HG02759 (cell line): ENCODE measurements at regions not wholly inside any gene's neighbourhood (a gene's known extent, or its start where the extent isn't known, plus 50 kb on each side); places are given as distances from the start of the nearest gene placed in this dataset.

ENCODE experiments used
- ATAC-seq: cut with Tn5 transposase; IDR thresholded peaks from one replicate; pipeline ENCODE4 v1.9.1; 2021; ENCODE audit warnings: mild to moderate bottlenecking, moderate library complexity; ENCODE audit not compliant: unreplicated experiment

GRCh38 chr20:11833825-11834224, 83.9 kb upstream of the BTBD3 start:
- ATAC-seq: no peak

- no peak for ATAC-seq
Observed at GRCh38 chr20:11838076-11838636, 79.5 kb upstream of the BTBD3 start.

- no peak for ATAC-seq
Observed at GRCh38 chr20:11841972-11842461, 75.7 kb upstream of the BTBD3 start.

- ATAC-seq: no peak
Observed at GRCh38 chr20:11843289-11843688, 74.4 kb upstream of the BTBD3 start.

GRCh38 chr20:11844691-11845090, 73.0 kb upstream of the BTBD3 start:
- ATAC-seq: no peak

- ATAC-seq: no peak
Observed at GRCh38 chr20:11845340-11845739, 72.4 kb upstream of the BTBD3 start.

- ATAC-seq: no peak
Observed at GRCh38 chr20:11846131-11846530, 71.6 kb upstream of the BTBD3 start.

- ATAC-seq: no peak
Observed at GRCh38 chr20:11847827-11848226, 69.9 kb upstream of the BTBD3 start.

- no peak for ATAC-seq
Observed at GRCh38 chr20:11849270-11849915, 68.3 kb upstream of the BTBD3 start.

GRCh38 chr20:11849976-11850670, 67.6 kb upstream of the BTBD3 start:
- ATAC-seq: no peak

- no peak for ATAC-seq
Observed at GRCh38 chr20:11850901-11851300, 66.8 kb upstream of the BTBD3 start.

GRCh38 chr20:11851646-11852045, 66.0 kb upstream of the BTBD3 start:
- ATAC-seq: no peak

GRCh38 chr20:11852189-11852588, 65.5 kb upstream of the BTBD3 start:
- no peak for ATAC-seq

- no peak for ATAC-seq
Observed at GRCh38 chr20:11852811-11853210, 64.9 kb upstream of the BTBD3 start.

GRCh38 chr20:11853359-11853758, 64.3 kb upstream of the BTBD3 start:
- ATAC-seq: no peak

GRCh38 chr20:11861479-11861878, 56.2 kb upstream of the BTBD3 start:
- ATAC-seq: no peak

GRCh38 chr20:11867291-11867919, 50.3 kb upstream of the BTBD3 start:
- no peak for ATAC-seq
